ENCODE measurements at regions not wholly inside any gene's neighbourhood (a gene's known extent, or its start where the extent isn't known, plus 50 kb on each side); places are given as distances from the start of the nearest gene placed in this dataset.

GRCh38 chr18:55982992-55983391 is 395.0 kb upstream of the TCF4 start:
- DNase-seq = no peak
- TF ChIP-seq, protein P1, sequence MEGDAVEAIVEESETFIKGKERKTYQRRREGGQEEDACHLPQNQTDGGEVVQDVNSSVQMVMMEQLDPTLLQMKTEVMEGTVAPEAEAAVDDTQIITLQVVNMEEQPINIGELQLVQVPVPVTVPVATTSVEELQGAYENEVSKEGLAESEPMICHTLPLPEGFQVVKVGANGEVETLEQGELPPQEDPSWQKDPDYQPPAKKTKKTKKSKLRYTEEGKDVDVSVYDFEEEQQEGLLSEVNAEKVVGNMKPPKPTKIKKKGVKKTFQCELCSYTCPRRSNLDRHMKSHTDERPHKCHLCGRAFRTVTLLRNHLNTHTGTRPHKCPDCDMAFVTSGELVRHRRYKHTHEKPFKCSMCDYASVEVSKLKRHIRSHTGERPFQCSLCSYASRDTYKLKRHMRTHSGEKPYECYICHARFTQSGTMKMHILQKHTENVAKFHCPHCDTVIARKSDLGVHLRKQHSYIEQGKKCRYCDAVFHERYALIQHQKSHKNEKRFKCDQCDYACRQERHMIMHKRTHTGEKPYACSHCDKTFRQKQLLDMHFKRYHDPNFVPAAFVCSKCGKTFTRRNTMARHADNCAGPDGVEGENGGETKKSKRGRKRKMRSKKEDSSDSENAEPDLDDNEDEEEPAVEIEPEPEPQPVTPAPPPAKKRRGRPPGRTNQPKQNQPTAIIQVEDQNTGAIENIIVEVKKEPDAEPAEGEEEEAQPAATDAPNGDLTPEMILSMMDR (IDR thresholded peaks at IDR 0.05; ENCODE audit: low read depth, low read length) = no peak

DNA sequence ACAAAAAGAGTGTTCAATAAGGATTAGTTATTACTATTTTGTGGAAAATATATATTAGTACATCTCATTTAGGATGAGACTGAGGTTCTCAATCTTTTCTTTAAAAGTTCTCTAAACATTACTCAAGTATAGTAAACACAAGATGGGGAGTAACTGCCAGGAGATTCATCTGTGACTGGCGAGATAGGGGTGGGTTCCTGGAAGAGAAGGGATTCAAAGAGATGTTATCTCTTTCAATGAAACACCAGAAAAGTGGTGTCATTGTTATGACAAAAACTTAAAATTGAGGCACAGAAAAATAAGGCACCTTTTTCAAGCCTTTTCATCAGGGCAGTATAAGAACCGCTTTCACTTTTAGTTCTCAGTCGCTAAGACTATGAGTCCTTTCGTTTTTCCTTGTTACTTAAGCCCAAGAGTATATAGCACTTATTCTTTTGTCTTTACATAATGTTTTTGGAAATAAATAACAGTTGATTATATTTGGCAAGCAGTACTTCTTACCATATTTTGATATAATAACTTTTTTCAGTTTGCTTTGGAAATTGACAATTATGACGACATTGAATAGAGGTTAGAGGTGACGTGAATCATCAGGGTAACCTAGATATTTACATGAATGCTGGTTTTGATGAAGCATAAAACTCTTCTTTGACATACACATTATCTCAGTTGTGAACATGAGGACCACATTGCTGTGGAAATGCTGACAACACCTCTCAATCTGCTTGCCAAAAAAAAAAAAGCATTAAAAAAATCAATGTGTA is 393.9 kb upstream of the TCF4 start:
- H3K9me3 ChIP-seq (ENCODE audit: severe bottlenecking) = peaks cover 4% of the 10 kb centered on the region
- H3K27ac ChIP-seq = no peak overlapping the region
- H3K27me3 ChIP-seq (ENCODE audit: insufficient read depth, low read depth, severe bottlenecking) = no peaks in the 10 kb centered on the region
- no peaks in the 10 kb centered on the region for H3K36me3 ChIP-seq
- no peak overlapping the region for H3K4me3 ChIP-seq (ENCODE audit: low read depth, low read length)
- no peak for DNase-seq
- TF ChIP-seq, protein P1 (IDR thresholded peaks at IDR 0.05; ENCODE audit: low read depth, low read length) = no peak

More at GRCh38 chr18:55982992-55983391, 395.0 kb upstream of the TCF4 start:
- Histone ChIP-seq H3K27ac (no peak overlapping the region), H3K4me3 (ENCODE audit: low read depth, low read length) (no peak overlapping the region), H3K27me3 (ENCODE audit: insufficient read depth, low read depth, severe bottlenecking) (no peaks in the 10 kb centered on the region), H3K9me3 (ENCODE audit: severe bottlenecking) (peaks cover 4% of the 10 kb centered on the region), H3K36me3 (no peaks in the 10 kb centered on the region)

DNA sequence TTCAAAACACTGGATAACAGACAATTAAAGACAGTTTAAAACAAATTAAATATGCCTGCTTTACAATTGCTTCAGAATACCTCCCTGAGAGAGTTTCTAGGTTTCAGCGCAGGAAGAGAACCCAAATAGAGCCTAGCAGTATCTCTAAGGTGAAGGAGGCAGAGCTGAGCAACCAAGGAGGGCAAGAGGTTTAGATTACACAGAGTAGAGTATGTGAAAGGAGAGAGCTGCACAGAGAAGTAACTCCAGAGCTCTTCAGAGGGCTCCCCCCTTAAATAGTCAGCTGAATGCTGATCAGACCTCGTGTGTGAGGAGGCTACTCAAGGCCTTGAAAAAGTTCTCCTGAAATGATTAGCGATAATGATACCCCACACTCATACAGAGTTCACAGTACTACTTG is 386.5 kb upstream of the TCF4 start:
- Histone ChIP-seq H3K27ac (no peak overlapping the region), H3K9me3 (ENCODE audit: severe bottlenecking) (no peaks in the 10 kb centered on the region), H3K27me3 (ENCODE audit: insufficient read depth, low read depth, severe bottlenecking) (no peaks in the 10 kb centered on the region), H3K36me3 (no peaks in the 10 kb centered on the region), H3K4me3 (ENCODE audit: low read depth, low read length) (no peak overlapping the region)
- DNase-seq = no peak
- TF ChIP-seq, protein P1 (IDR thresholded peaks at IDR 0.05; ENCODE audit: low read depth, low read length) = no peak

- H3K4me3 ChIP-seq (ENCODE audit: low read depth, low read length) = no peak overlapping the region
- no peaks in the 10 kb centered on the region for H3K9me3 ChIP-seq (ENCODE audit: severe bottlenecking)
- TF ChIP-seq, protein P1 (IDR thresholded peaks at IDR 0.05; ENCODE audit: low read depth, low read length) = no peak
- H3K27ac ChIP-seq = no peak overlapping the region
- no peaks in the 10 kb centered on the region for H3K27me3 ChIP-seq (ENCODE audit: insufficient read depth, low read depth, severe bottlenecking)
- no peak for DNase-seq
- no peaks in the 10 kb centered on the region for H3K36me3 ChIP-seq
Measured at GRCh38 chr18:55968550-55968949, 380.6 kb upstream of the TCF4 start.

- TF ChIP-seq, protein P1 (IDR thresholded peaks at IDR 0.05; ENCODE audit: low read depth, low read length) = no peak
- DNase-seq = no peak
- Histone ChIP-seq H3K9me3 (ENCODE audit: severe bottlenecking) (no peaks in the 10 kb centered on the region), H3K36me3 (no peaks in the 10 kb centered on the region), H3K27ac (no peak overlapping the region), H3K27me3 (ENCODE audit: insufficient read depth, low read depth, severe bottlenecking) (no peaks in the 10 kb centered on the region), H3K4me3 (ENCODE audit: low read depth, low read length) (no peak overlapping the region)
Measured at GRCh38 chr18:55967019-55967418, 379.0 kb upstream of the TCF4 start.

GRCh38 chr18:55964171-55964570 is 376.2 kb upstream of the TCF4 start:
- TF ChIP-seq, protein P1 (IDR thresholded peaks at IDR 0.05; ENCODE audit: low read depth, low read length) = no peak
- H3K27me3 ChIP-seq (ENCODE audit: insufficient read depth, low read depth, severe bottlenecking) = no peaks in the 10 kb centered on the region
- no peak overlapping the region for H3K4me3 ChIP-seq (ENCODE audit: low read depth, low read length)
- H3K9me3 ChIP-seq (ENCODE audit: severe bottlenecking) = no peaks in the 10 kb centered on the region
- H3K27ac ChIP-seq = no peak overlapping the region
- no peaks in the 10 kb centered on the region for H3K36me3 ChIP-seq
- no peak for DNase-seq
